IMR-90 (cell line): ENCODE measurements at regions not wholly inside any gene's neighbourhood (a gene's known extent, or its start where the extent isn't known, plus 50 kb on each side); places are given as distances from the start of the nearest gene placed in this dataset.

Experiments used
- ATAC-seq: fragments of 200-7000 bp; cut with Tn5 transposase; 2 replicates; pipeline ENCODE4 v1.9.1; 2020; ENCODE audit warnings: low read depth, mild to moderate bottlenecking, moderate library complexity
- BruUV-seq: library from RNA; stranded (reverse); fragments of 400-500 nt; replicated peaks from 2 replicates; lab custom pipeline; 2021; lab: Mats Ljungman, UMichigan
- CTCF ChIA-PET: fragments of 300-600 bp; formaldehyde crosslinking; extraction: SDS; loops from one replicate; lab custom pipeline; 2021; ENCODE audit warnings: antibody characterized with exemption; lab: Yijun Ruan, JAX
- POLR2A ChIA-PET: fragments of 300-600 bp; sonication (Branson Sonifier 250); formaldehyde crosslinking; loops from one replicate; lab custom pipeline; 2022; ENCODE audit warnings: antibody characterized with exemption; ENCODE audit not compliant: unreplicated experiment; lab: Charles Lee
- DNase-seq: peaks from one replicate; pipeline ENCODE4 v3.0.0; 2013
- H2AFZ ChIP-seq: replicated peaks from 2 replicates; pipeline ENCODE3; 2013; ENCODE audit warnings: low read length, mild to moderate bottlenecking; ENCODE audit not compliant: poor library complexity
- H2AK5ac ChIP-seq: 2 replicates; pipeline ENCODE4 v1.6.1; 2013; ENCODE audit warnings: low read depth, low read length, inconsistent platforms
- H2AK9ac ChIP-seq: replicated peaks from 2 replicates; pipeline ENCODE3; 2013; ENCODE audit warnings: mild to moderate bottlenecking, low read depth, low read length, moderate library complexity; ENCODE audit not compliant: poor library complexity
- H2BK120ac ChIP-seq: 2 replicates; pipeline ENCODE4 v1.6.1; 2013; ENCODE audit warnings: low read depth, low read length, inconsistent platforms
- H2BK15ac ChIP-seq: 3 replicates; pipeline ENCODE4 v1.6.1; 2013; ENCODE audit warnings: low read depth, low read length, inconsistent platforms
- H2BK20ac ChIP-seq: 2 replicates; pipeline ENCODE4 v1.6.1; 2013; ENCODE audit warnings: low read depth, mild to moderate bottlenecking, inconsistent platforms, low read length, moderate library complexity
- H2BK5ac ChIP-seq: 2 replicates; pipeline ENCODE4 v1.6.1; 2013; ENCODE audit warnings: mild to moderate bottlenecking, low read depth, low read length, inconsistent platforms; ENCODE audit not compliant: poor library complexity, severe bottlenecking
- H3K14ac ChIP-seq: replicated peaks from 2 replicates; pipeline ENCODE4 v1.6.1; 2013; ENCODE audit warnings: low read depth, low read length, inconsistent platforms
- H3K18ac ChIP-seq: 2 replicates; pipeline ENCODE4 v1.6.1; 2013; ENCODE audit warnings: low read depth, low read length, control low read depth
- H3K23ac ChIP-seq: 2 replicates; pipeline ENCODE4 v1.6.1; 2013; ENCODE audit warnings: low read depth, low read length, inconsistent platforms
- H3K27ac ChIP-seq: 2 replicates; pipeline ENCODE4 v1.5.1; 2013; ENCODE audit warnings: mild to moderate bottlenecking, control low read depth, low read length; ENCODE audit not compliant: insufficient read depth
- H3K27me3 ChIP-seq: 2 replicates; pipeline ENCODE4 v1.6.1; 2013; ENCODE audit warnings: low read length; ENCODE audit not compliant: control insufficient read depth, insufficient read depth
- H3K36me3 ChIP-seq: 2 replicates; pipeline ENCODE4 v1.6.1; 2013; ENCODE audit warnings: low read length, mixed read lengths; ENCODE audit not compliant: control insufficient read depth, insufficient read depth
- H3K4ac ChIP-seq: 2 replicates; pipeline ENCODE4 v1.6.1; 2013; ENCODE audit warnings: low read depth, low read length, inconsistent platforms
- H3K4me1 ChIP-seq: 2 replicates; pipeline ENCODE4 v1.6.1; 2013; ENCODE audit warnings: low read length, mixed read lengths; ENCODE audit not compliant: control insufficient read depth, insufficient read depth
- H3K4me2 ChIP-seq: 2 replicates; pipeline ENCODE4 v1.6.1; 2013; ENCODE audit warnings: low read depth, mild to moderate bottlenecking, control low read depth, low read length, moderate library complexity
- H3K4me3 ChIP-seq: 2 replicates; pipeline ENCODE4 v1.5.1; 2013; ENCODE audit warnings: low read depth, mild to moderate bottlenecking, control low read depth, low read length, moderate library complexity; ENCODE audit not compliant: insufficient read depth
- H3K56ac ChIP-seq: 2 replicates; pipeline ENCODE4 v1.6.1; 2013; ENCODE audit warnings: low read length, inconsistent platforms; ENCODE audit not compliant: insufficient read depth; ENCODE audit errors: extremely low read depth
- H3K79me1 ChIP-seq, 2 experiments: 2 replicates each; pipeline ENCODE4 v1.6.1; 2013; ENCODE audit warnings: low read length in 2 of 2, inconsistent platforms in 1 of 2, low read depth in 1 of 2
- H3K9ac ChIP-seq: 2 replicates; pipeline ENCODE4 v1.6.1; 2013; ENCODE audit warnings: low read depth, low read length, control low read depth
- H3K9me1 ChIP-seq: 2 replicates; pipeline ENCODE4 v1.6.1; 2013; ENCODE audit warnings: low read length, inconsistent platforms; ENCODE audit not compliant: insufficient read depth
- H3K9me3 ChIP-seq: 2 replicates; pipeline ENCODE4 v1.6.1; 2013; ENCODE audit warnings: low read length; ENCODE audit not compliant: control insufficient read depth, insufficient read depth
- H4K20me1 ChIP-seq: 2 replicates; pipeline ENCODE4 v1.6.1; 2013; ENCODE audit warnings: low read length, inconsistent platforms; ENCODE audit not compliant: insufficient read depth
- H4K5ac ChIP-seq: 2 replicates; pipeline ENCODE4 v1.6.1; 2013; ENCODE audit warnings: mild to moderate bottlenecking, low read depth, low read length, control low read depth
- H4K8ac ChIP-seq, 2 experiments: 2 replicates each; pipeline ENCODE4 v1.6.1; 2013; ENCODE audit warnings: low read depth in 2 of 2, low read length in 2 of 2, control low read depth in 1 of 2, inconsistent platforms in 1 of 2
- H4K91ac ChIP-seq: 2 replicates; pipeline ENCODE4 v1.6.1; 2013; ENCODE audit warnings: low read depth, low read length, inconsistent platforms; ENCODE audit not compliant: insufficient read depth
- USF2 ChIP-seq: fragments of 150-350 bp; IDR thresholded peaks from 2 replicates; pipeline ENCODE4 v1.6.1; 2017; ENCODE audit warnings: mild to moderate bottlenecking, antibody characterized with exemption, low read length, low read depth
- WGBS, 2 experiments: methylation state at CpG; one replicate each; pipeline versions ENCODE4 v1.1.5 to v1.1.7; 2013; ENCODE audit warnings: missing lambda C conversion rate in 2 of 2; ENCODE audit not compliant: insufficient read length in 1 of 2; ENCODE audit errors: extremely low coverage in 2 of 2; 5-methylcytosine and 5-hydroxymethylcytosine counted together
- dilution Hi-C: fragments of 300-500 bp; cut with HindIII; formaldehyde crosslinking; loops from one replicate; pipeline ENCODE4 v1.14.3; 2018; ENCODE audit warnings: low sequenced_read_pairs; ENCODE audit not compliant: unreplicated experiment
- in situ Hi-C: fragments of 300-500 bp; cut with MboI; formaldehyde crosslinking; loops from 3 replicates; pipeline ENCODE4 v1.14.3; 2019; ENCODE audit warnings: low sequenced_read_pairs, inconsistent platforms, mixed read lengths
- intact Hi-C: fragments of 100-400 bp; cut with micrococcal nuclease; formaldehyde crosslinking; loops from 2 replicates; pipeline ENCODE4 v1.10.0; 2022

- Histone ChIP-seq H4K91ac (no peak overlapping the region), H3K4me1 (no peaks in the 10 kb centered on the region), H3K4me2 (no peak overlapping the region), H3K14ac (no peak overlapping the region), H3K9me3 (peaks cover 4% of the 10 kb centered on the region), H3K36me3 (no peaks in the 10 kb centered on the region), H3K18ac (no peak overlapping the region), H2BK5ac (no peak overlapping the region), H3K23ac (no peak overlapping the region), H2BK120ac (no peak overlapping the region), H3K9me1 (no peaks in the 10 kb centered on the region), H3K56ac (no peak overlapping the region), H3K27me3 (no peaks in the 10 kb centered on the region), H3K9ac (no peak overlapping the region), H2AFZ (no peak overlapping the region), H2BK20ac (no peak overlapping the region), H3K27ac (no peak overlapping the region), H3K4ac (no peak overlapping the region), H2BK15ac (no peak overlapping the region), H2AK9ac (no peak overlapping the region), H4K8ac (no peak overlapping the region), H2AK5ac (no peak overlapping the region), H3K4me3 (no peak overlapping the region), H4K5ac (no peak overlapping the region), H3K79me1 (no peaks in the 10 kb centered on the region), H4K20me1 (no peaks in the 10 kb centered on the region)
- ChIA-PET POLR2A (no interaction called here), CTCF (no interaction called here)
- no peak for TF ChIP-seq USF2
- ATAC-seq = no peak
- intact Hi-C loops = no loop called here
- in situ Hi-C loops = no loop called here
- dilution Hi-C loops = no loop called here
- WGBS, 2 experiments = no CpG with 5 or more reads among the region's 2 CpGs
- BruUV-seq = no TSS peak
- no peak for DNase-seq
Observed at GRCh38 chr14:40119765-40120164, 687.5 kb upstream of the FBXO33 start.
